Glutamatergic neuron (in vitro differentiated cells): ENCODE measurements at regions not wholly inside any gene's neighbourhood (a gene's known extent, or its start where the extent isn't known, plus 50 kb on each side); places are given as distances from the start of the nearest gene placed in this dataset.

ENCODE experiments used
- DNase-seq: peaks from one replicate; pipeline ENCODE4 v3.0.0; 2022
- H3K27ac Mint-ChIP-seq: one replicate; pipeline ENCODE4 v1.8.0; 2020; ENCODE audit warnings: mild to moderate bottlenecking, mixed read lengths, inconsistent platforms; ENCODE audit not compliant: unreplicated experiment
- H3K27me3 Mint-ChIP-seq: one replicate; pipeline ENCODE4 v1.8.0; 2020; ENCODE audit warnings: mild to moderate bottlenecking, moderate library complexity, mixed read lengths, inconsistent platforms; ENCODE audit not compliant: unreplicated experiment
- H3K36me3 Mint-ChIP-seq: one replicate; pipeline ENCODE4 v1.8.0; 2020; ENCODE audit warnings: mild to moderate bottlenecking, mixed read lengths, inconsistent platforms; ENCODE audit not compliant: unreplicated experiment
- H3K4me1 Mint-ChIP-seq: one replicate; pipeline ENCODE4 v1.8.0; 2020; ENCODE audit warnings: mild to moderate bottlenecking, low read depth, mixed read lengths, inconsistent platforms; ENCODE audit not compliant: unreplicated experiment
- H3K4me3 Mint-ChIP-seq: one replicate; pipeline ENCODE4 v1.8.0; 2020; ENCODE audit warnings: mild to moderate bottlenecking, mixed read lengths, inconsistent platforms; ENCODE audit not compliant: unreplicated experiment
- H3K9me3 Mint-ChIP-seq: one replicate; pipeline ENCODE4 v1.8.0; 2020; ENCODE audit warnings: mild to moderate bottlenecking, moderate library complexity, mixed read lengths, inconsistent platforms; ENCODE audit not compliant: unreplicated experiment
- CTCF ChIP-seq: fragments of 200-600 bp; sonication (generic); IDR thresholded peaks from one replicate; pipeline ENCODE4 v1.5.0; 2021; ENCODE audit not compliant: partially characterized antibody, unreplicated experiment

- DNase-seq, result no peak
- Mint-ChIP-seq H3K27ac (no peak overlapping the region), H3K4me3 (no peak overlapping the region), H3K9me3 (no peaks in the 10 kb centered on the region), H3K36me3 (no peaks in the 10 kb centered on the region), H3K27me3 (no peaks in the 10 kb centered on the region), H3K4me1 (no peaks in the 10 kb centered on the region)
- no peak for TF ChIP-seq CTCF
Observed at GRCh38 chr3:76361010-76361409, 575.7 kb upstream of the ZNF717 start.

- no peak for TF ChIP-seq CTCF
- no peaks in the 10 kb centered on the region for H3K27me3 Mint-ChIP-seq
- H3K27ac Mint-ChIP-seq, result no peak overlapping the region
- no peaks in the 10 kb centered on the region for H3K9me3 Mint-ChIP-seq
- no peaks in the 10 kb centered on the region for H3K4me1 Mint-ChIP-seq
- no peak overlapping the region for H3K4me3 Mint-ChIP-seq
- no peaks in the 10 kb centered on the region for H3K36me3 Mint-ChIP-seq
- no peak for DNase-seq
Observed at GRCh38 chr3:76362643-76363042, 577.3 kb upstream of the ZNF717 start.

- Mint-ChIP-seq H3K27me3 (no peaks in the 10 kb centered on the region), H3K36me3 (no peaks in the 10 kb centered on the region), H3K9me3 (no peaks in the 10 kb centered on the region), H3K4me3 (no peak overlapping the region), H3K4me1 (peaks cover 7% of the 10 kb centered on the region), H3K27ac (no peak overlapping the region)
- no peak for DNase-seq
- TF ChIP-seq CTCF, result no peak
Observed at GRCh38 chr3:76365275-76365674, 579.9 kb upstream of the ZNF717 start.

- peaks cover 7% of the 10 kb centered on the region for H3K4me1 Mint-ChIP-seq
- no peak overlapping the region for H3K27ac Mint-ChIP-seq
- H3K27me3 Mint-ChIP-seq, result no peaks in the 10 kb centered on the region
- no peak overlapping the region for H3K4me3 Mint-ChIP-seq
- no peak for DNase-seq
- H3K9me3 Mint-ChIP-seq, result no peaks in the 10 kb centered on the region
- no peaks in the 10 kb centered on the region for H3K36me3 Mint-ChIP-seq
- no peak for TF ChIP-seq CTCF
Observed at GRCh38 chr3:76367281-76367680, 581.9 kb upstream of the ZNF717 start.

- Mint-ChIP-seq H3K4me3 (no peak overlapping the region), H3K27me3 (no peaks in the 10 kb centered on the region), H3K9me3 (no peaks in the 10 kb centered on the region), H3K27ac (no peak overlapping the region), H3K4me1 (peaks cover 7% of the 10 kb centered on the region), H3K36me3 (no peaks in the 10 kb centered on the region)
- peak; percentile 43 for TF ChIP-seq CTCF
- no peak for DNase-seq
Observed at GRCh38 chr3:76369170-76369569, 583.8 kb upstream of the ZNF717 start.
